Esophagus muscularis mucosa (tissue), 4 donors: ENCODE measurements at regions not wholly inside any gene's neighbourhood (a gene's known extent, or its start where the extent isn't known, plus 50 kb on each side); places are given as distances from the start of the nearest gene placed in this dataset.

Experiments used
- DNase-seq: peaks from one replicate; pipeline ENCODE4 v3.0.0-alpha.2; 2017; ENCODE audit errors: extremely low spot score
- H3K27ac ChIP-seq, 4 donors: fragments of 200-600 bp; sonication (generic); replicated peaks in 1 of 4; 1 replicate in 3 of 4; 2 replicates in 1 of 4; pipeline ENCODE4 v1.5.1; 2016 to 2019; ENCODE audit warnings: mild to moderate bottlenecking in 1 of 4
- H3K27me3 ChIP-seq, 4 donors: fragments of 200-600 bp; sonication (generic); one replicate each; pipeline versions ENCODE4 v1.5.1 to v1.6.0; 2016 to 2019
- H3K36me3 ChIP-seq, 4 donors: fragments of 200-600 bp; sonication (generic); one replicate each; pipeline ENCODE4 v1.5.1; 2016 to 2019
- H3K4me1 ChIP-seq, 4 donors: fragments of 200-600 bp; sonication (generic); one replicate each; pipeline ENCODE4 v1.5.1; 2016 to 2019
- H3K4me3 ChIP-seq, 4 donors: fragments of 200-600 bp; sonication (generic); 1 replicate in 2 of 4; 2 replicates in 2 of 4; pipeline ENCODE4 v1.5.1; 2016 to 2019; ENCODE audit warnings: mild to moderate bottlenecking in 4 of 4, moderate library complexity in 1 of 4
- H3K9me3 ChIP-seq, 4 donors: fragments of 200-600 bp; sonication (generic); 1 replicate in 3 of 4; 2 replicates in 1 of 4; pipeline ENCODE4 v1.5.1; 2016 to 2019
- CTCF ChIP-seq, 3 experiments: fragments of 200-600 bp in 2 of 3; fragments of 450-650 bp in 1 of 3; sonication (generic) in 2 of 3; IDR thresholded peaks; one replicate each; pipeline ENCODE4 v1.5.1; 2017 to 2019; ENCODE audit warnings: antibody characterized with exemption in 3 of 3, mild to moderate bottlenecking in 2 of 3, moderate library complexity in 1 of 3
- EP300 ChIP-seq: sonication (generic); formaldehyde crosslinking; IDR thresholded peaks from one replicate; pipeline ENCODE4 v1.6.1; 2017; ENCODE audit warnings: antibody characterized with exemption
- POLR2A ChIP-seq: fragments of 450-650 bp; IDR thresholded peaks from one replicate; pipeline ENCODE4 v1.6.1; 2017; ENCODE audit warnings: antibody characterized with exemption, moderate library complexity, mild to moderate bottlenecking, low read depth
- POLR2AphosphoS5 ChIP-seq, 2 donors: sonication (generic); formaldehyde crosslinking; IDR thresholded peaks; one replicate each; pipeline ENCODE4 v1.6.1; 2017; ENCODE audit warnings: antibody characterized with exemption in 2 of 2
- WGBS: methylation state at CpG from one replicate; pipeline ENCODE4 v1.1.5; 2018; 5-methylcytosine and 5-hydroxymethylcytosine counted together
- intact Hi-C: fragments of 100-400 bp; cut with DNase I; formaldehyde crosslinking; loops from one replicate; pipeline ENCODE4 v1.15.1; 2023

GRCh38 chr10:111561124-111561523 is 484.3 kb downstream of the ADRA2A start:
- Histone ChIP-seq H3K4me3 (no peak overlapping the region), H3K36me3 (no peaks in the 10 kb centered on the region), H3K9me3 (no peaks in the 10 kb centered on the region), H3K27ac (no peak overlapping the region), H3K27me3 (no peaks in the 10 kb centered on the region), H3K4me1 (no peaks in the 10 kb centered on the region)
- TF ChIP-seq POLR2A (no peak), CTCF (IDR thresholded peaks at IDR 0.05) (no peak), EP300 (no peak), POLR2AphosphoS5 (IDR thresholded peaks at IDR 0.05) (no peak)
- 44% methylated on average over 1 of the region's 1 CpG for WGBS
- DNase-seq: no peak
- intact Hi-C loops: no loop called here

- TF ChIP-seq CTCF (IDR thresholded peaks at IDR 0.05): no peak
- no peak for TF ChIP-seq POLR2AphosphoS5 (IDR thresholded peaks at IDR 0.05)
- no peak for TF ChIP-seq EP300
- no peak for TF ChIP-seq POLR2A
- Histone ChIP-seq H3K27me3 (no peaks in the 10 kb centered on the region), H3K4me3 (no peak overlapping the region), H3K4me1 (no peaks in the 10 kb centered on the region), H3K36me3 (no peaks in the 10 kb centered on the region), H3K27ac (no peak overlapping the region), H3K9me3 (no peaks in the 10 kb centered on the region)
- intact Hi-C loops: no loop called here
- no peak for DNase-seq
Observed at GRCh38 chr10:111565542-111565941, 488.7 kb downstream of the ADRA2A start.

- no peak overlapping the region for H3K27ac ChIP-seq
- intact Hi-C loops: no loop called here
- WGBS: 48% methylated on average over 3 of the region's 3 CpGs
- no peaks in the 10 kb centered on the region for H3K36me3 ChIP-seq
- DNase-seq: no peak
- no peaks in the 10 kb centered on the region for H3K4me1 ChIP-seq
- H3K9me3 ChIP-seq: peaks cover 0 to 6% (median 3%) of the 10 kb centered on the region in 4 donors
- TF ChIP-seq CTCF (IDR thresholded peaks at IDR 0.05) (no peak), POLR2AphosphoS5 (IDR thresholded peaks at IDR 0.05) (no peak), EP300 (no peak), POLR2A (no peak)
- peaks cover 0 to 6% (median 0%) of the 10 kb centered on the region in 4 donors for H3K27me3 ChIP-seq
- H3K4me3 ChIP-seq: no peak overlapping the region
Observed at GRCh38 chr10:111578076-111578475, 501.2 kb downstream of the ADRA2A start.

GRCh38 chr10:111579473-111579872 is 502.6 kb downstream of the ADRA2A start:
- intact Hi-C loops: no loop called here
- Histone ChIP-seq H3K9me3 (no peaks in the 10 kb centered on the region), H3K4me3 (no peak overlapping the region), H3K36me3 (no peaks in the 10 kb centered on the region), H3K27me3 (peaks cover 0 to 6% (median 0%) of the 10 kb centered on the region in 4 donors), H3K27ac (no peak overlapping the region), H3K4me1 (no peaks in the 10 kb centered on the region)
- 75% methylated on average over 1 of the region's 1 CpG for WGBS
- DNase-seq: no peak
- TF ChIP-seq POLR2A (no peak), CTCF (IDR thresholded peaks at IDR 0.05) (no peak), EP300 (no peak), POLR2AphosphoS5 (IDR thresholded peaks at IDR 0.05) (no peak)

- H3K27ac ChIP-seq: no peak overlapping the region
- no peaks in the 10 kb centered on the region for H3K9me3 ChIP-seq
- TF ChIP-seq EP300 (no peak), POLR2AphosphoS5 (IDR thresholded peaks at IDR 0.05) (no peak), POLR2A (no peak), CTCF (IDR thresholded peaks at IDR 0.05) (no peak)
- intact Hi-C loops: no loop called here
- no peak for DNase-seq
- no peaks in the 10 kb centered on the region for H3K27me3 ChIP-seq
- no peak overlapping the region for H3K4me3 ChIP-seq
- H3K36me3 ChIP-seq: no peaks in the 10 kb centered on the region
- H3K4me1 ChIP-seq: no peaks in the 10 kb centered on the region
- WGBS: 68% methylated on average over 3 of the region's 3 CpGs
Observed at GRCh38 chr10:111590703-111591102, 513.9 kb downstream of the ADRA2A start.
